Uterus (tissue), 2 donors: ENCODE measurements at regions not wholly inside any gene's neighbourhood (a gene's known extent, or its start where the extent isn't known, plus 50 kb on each side); places are given as distances from the start of the nearest gene placed in this dataset.

ENCODE experiments used
- CTCF ChIP-seq, 4 experiments: fragments of 200-600 bp in 2 of 4; fragments of 450-650 bp in 2 of 4; sonication (generic) in 2 of 4; IDR thresholded peaks; one replicate each; pipeline ENCODE4 v1.5.1; 2016 to 2019; ENCODE audit warnings: antibody characterized with exemption in 4 of 4, mild to moderate bottlenecking in 2 of 4, moderate library complexity in 1 of 4
- POLR2A ChIP-seq, 2 donors: fragments of 450-650 bp; IDR thresholded peaks; one replicate each; pipeline ENCODE4 v1.6.1; 2016; ENCODE audit warnings: antibody characterized with exemption in 2 of 2, mild to moderate bottlenecking in 1 of 2, moderate library complexity in 1 of 2

GRCh38 chr7:26055241-26055640 lies 96.8 kb upstream of the NFE2L3 start:
- TF ChIP-seq CTCF (IDR thresholded peaks at IDR 0.05) (no peak), POLR2A (IDR thresholded peaks at IDR 0.05) (no peak)
